ENCODE measurements at regions not wholly inside any gene's neighbourhood (a gene's known extent, or its start where the extent isn't known, plus 50 kb on each side); places are given as distances from the start of the nearest gene placed in this dataset.
"Not testable (repeated sequence)": the region's sequence is repeated elsewhere in the genome, so short reads cannot be mapped to it uniquely, and the experiment has no call there.

DNA sequence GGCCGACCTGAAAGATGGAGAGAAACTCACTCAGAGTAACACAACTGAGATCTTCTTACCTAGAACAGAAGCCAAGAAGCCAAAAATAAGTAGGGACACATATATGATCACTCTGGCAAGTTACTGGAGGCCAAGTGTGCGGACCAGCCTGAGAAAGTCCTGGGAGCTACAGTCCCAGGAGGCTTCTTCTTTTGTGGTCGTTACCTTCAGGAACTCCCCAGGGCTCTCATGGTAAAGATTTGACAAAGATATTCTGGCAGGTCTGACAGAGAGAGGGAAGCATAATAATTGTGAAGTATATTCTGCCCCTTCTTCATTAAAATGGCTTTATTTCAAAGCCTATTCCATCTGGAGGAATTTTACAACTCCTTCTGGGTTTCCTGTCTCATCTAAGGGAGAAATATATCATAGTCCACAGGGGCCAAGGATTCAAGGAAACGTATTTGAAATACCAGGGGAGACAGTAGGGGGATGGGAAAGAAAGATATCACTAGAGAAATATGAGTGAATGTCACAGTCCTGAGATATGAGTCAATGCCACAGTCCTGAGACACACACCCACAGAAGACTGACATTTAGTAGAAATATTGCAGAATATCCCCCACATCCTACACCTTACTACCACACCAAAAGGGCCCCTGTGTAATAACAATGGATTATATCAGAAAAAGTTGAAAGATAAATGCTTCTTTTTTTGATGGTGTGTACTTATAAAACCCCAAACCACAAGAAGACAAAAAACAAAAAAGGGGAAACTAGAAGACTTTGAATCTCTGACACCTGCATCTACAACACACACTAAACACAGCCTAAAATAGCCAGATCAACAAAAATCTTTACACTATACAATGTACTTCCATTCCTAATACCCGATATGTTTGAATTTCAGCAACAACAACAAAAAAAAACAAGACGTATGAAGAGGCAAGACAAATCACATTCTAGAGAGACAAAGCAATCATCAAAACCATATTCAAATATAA, 594.2 kb upstream of the NRG3 start:
- DNase-seq, result no peak

DNA sequence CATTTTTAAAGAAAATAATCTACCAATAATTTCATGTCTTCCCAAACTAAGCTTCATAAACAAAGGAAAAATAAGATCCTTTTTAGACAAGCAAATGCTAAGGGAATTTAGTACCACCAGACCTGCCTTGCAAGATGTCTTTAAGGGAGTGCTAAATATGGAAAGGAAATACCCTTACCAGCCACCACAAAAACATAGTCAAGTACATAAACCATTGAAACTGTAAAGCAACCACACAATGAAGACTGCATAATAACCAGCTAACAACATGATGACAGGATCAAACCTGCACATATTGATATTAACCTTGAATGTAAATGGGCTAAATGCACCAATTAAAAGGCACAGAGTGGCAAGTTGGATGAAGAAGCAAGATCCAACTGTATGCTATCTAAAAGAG, 586.5 kb upstream of the NRG3 start:
- DNase-seq, result no peak

DNA sequence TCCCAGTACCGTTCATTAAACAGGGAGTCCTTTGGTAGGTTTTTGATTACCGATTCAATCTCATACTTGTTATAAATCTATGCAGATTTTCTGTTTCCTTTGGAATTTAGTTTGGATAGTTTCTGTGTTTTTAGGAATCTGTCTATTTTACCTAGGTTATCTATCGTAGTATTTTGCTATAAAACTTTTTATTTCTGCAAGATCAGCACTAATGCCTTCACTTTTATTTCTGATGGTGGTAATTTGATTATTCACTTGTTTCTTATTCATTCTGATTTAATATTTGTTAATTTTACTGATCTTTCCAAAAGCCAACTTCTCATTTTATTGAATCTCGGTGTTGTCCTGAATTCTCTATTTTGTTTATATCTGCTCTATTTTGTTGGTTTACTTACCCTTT, 577.7 kb upstream of the NRG3 start:
- no peak for DNase-seq

DNA sequence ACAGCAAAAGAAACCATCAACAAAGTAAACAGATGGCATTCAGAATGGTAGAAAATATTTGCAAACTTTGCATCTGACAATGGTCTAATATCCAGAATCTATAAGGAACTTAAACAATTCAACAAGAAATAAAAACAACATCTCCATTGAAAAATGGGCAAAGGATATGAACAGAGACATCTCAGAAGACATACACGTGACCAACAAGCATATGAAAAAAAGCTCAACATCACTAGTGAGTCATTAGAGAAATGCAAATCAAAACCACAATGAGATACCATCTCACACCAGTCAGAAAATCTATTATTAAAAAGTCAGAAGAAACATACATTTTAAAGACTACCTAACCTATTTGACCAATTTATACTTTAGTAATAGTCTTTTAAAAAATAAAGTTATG, 571.3 kb upstream of the NRG3 start:
- no peak for DNase-seq

DNA sequence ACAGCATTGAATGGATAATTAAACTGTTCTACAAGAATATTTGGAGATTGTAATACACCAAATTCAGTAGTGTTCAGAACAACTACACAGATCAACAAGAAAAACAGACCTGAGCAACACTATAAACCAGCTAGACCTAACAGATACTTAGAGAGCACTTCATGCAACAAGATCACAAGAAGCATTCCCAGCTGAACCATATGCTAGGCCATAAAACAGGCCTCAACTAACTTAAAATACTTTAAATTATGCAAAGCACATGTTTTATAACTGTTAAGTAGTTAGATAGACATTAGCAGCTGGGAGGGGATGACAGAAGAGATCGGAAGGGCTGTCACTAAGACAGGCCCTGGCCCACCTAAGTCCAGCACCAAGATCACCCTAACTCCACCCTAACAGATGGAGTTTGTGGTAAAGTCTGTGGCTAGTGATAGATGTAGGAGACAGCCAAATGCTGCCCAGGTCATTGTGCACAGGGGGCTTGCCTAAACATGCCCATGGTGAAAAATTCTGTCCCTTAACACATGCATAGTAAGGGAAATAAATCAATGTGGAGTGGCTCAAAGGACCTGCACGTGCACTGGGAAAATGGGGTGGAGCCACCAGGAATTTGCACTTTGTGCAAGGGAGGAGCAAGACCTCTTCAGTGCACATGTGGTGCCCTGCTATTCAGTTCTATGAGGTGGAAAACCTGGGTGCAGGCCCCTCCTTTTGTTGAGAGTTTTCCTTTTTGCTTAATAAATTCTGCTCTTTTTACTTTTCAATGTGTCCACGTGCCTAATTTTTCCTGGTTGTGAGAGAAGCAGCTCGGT, 567.8 kb upstream of the NRG3 start:
- peak; percentile 84 for DNase-seq

DNA sequence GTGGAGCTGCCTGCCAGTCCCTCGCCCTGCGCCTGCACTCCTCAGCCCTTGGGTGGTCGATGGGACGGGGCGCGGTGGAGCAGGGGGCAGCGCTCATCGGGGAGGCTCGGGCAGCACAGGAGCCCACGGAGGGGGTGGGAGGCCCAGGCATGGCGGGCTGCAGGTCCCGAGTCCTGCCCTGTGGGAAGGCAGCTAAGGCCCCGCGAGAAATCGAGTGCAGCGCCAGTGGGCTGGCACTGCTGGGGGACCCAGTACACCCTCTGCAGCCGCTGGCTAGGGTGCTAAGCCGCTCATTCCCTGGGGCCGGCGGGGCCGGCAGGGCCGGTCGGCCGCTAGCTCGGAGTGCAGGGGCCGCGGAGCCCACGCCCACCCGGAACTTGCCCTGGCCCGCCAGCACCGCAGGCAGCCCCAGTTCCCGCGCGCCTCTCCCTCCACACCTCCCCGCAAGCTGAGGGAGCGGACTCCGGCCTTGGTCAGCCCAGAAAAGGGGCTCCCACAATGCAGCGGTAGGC, 565.9 kb upstream of the NRG3 start:
- DNase-seq, result no peak

DNA sequence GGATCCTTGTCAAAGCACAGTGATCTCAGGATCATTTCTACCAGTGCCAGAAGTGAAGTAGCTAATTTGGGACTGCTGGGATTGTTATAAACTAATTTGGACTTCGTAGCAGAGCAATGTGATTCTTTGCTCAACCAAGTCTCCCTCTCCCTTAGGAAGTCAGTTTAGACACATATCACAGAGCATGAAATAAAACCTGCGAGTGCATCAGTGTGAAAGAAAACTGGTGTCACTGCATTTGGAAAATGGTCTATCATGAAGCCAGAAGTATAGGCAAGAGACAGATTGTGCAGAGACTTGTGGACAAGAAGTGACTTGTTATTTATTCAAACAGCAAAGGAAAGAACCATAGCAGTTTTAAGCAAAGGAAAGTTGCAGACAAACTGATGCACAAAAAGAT, 560.5 kb upstream of the NRG3 start:
- no peak for DNase-seq

DNA sequence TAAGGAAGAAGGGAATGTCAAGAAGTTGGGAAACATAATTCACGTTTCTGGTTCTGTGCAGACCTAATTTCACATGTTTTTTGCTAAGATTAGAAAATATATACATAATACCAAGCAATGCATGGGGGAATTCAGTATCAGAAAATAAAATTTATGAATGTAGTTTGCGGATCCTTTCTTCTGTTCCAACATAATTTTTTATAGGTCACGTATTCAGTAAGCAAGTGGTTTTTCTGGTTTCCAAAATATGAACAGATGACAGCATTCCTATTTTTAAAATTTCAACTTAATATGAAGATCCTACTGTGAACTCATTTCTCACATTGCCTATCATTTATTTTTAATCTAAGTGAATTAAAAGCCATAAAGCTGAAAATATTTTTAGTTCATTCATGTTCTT, 560.0 kb upstream of the NRG3 start:
- DNase-seq, result no peak

DNA sequence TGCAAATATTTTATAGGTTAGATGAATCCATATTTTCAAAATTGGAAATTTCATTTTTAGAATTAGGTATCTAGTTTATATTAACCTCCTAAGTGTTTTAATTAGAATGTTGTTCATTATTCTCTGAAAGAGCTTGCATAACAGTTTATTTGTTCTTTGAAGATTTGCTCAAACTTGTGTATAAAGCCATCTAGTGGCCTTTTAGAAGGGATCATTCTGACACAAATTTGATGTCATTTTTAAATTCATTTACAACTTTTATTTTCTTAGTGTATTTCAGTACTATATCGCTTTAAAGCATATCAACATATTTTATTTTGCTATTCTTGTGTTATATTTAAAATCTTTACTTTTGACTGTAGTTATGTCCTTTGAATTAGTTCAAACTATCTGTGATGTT, 527.0 kb upstream of the NRG3 start:
- DNase-seq, result no peak

DNA sequence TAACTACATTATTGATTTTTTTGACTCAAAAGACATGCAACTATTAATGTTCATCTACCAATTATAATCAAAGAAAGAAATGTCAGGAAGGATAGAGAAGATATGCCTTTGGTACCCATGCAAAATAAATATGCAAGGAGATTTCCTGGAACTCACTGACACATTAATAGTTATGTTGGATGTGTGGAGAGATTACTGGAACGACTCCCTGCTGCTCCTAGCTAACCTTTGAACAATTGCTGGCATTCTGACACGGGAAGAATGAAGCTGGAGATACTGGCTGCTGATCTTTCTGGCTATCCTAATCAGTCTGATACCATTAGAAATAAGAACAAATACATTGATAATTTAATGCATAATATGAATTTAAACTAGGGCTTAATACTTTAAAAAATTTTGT, 507.9 kb upstream of the NRG3 start:
- DNase-seq, result no peak

DNA sequence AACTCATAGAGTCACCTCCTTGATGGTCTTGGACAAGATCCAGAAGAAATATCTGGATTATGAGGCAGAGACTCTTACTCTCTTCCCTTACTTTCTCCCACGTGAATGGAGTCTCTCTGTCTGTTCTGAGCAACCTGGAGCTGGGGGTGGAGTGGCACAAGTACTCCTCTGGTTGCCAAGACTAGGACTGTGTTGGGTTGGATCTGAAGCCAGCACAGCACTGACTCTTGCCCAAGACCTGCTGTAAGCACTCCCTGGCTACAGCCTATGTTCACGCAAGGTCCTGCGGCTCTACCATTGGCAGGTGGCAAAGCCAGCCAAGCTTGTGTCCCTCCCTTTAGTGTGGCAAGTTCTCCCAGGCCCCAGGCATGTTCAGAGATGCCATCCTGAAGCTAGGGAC, 488.2 kb upstream of the NRG3 start:
- no peak for DNase-seq

DNA sequence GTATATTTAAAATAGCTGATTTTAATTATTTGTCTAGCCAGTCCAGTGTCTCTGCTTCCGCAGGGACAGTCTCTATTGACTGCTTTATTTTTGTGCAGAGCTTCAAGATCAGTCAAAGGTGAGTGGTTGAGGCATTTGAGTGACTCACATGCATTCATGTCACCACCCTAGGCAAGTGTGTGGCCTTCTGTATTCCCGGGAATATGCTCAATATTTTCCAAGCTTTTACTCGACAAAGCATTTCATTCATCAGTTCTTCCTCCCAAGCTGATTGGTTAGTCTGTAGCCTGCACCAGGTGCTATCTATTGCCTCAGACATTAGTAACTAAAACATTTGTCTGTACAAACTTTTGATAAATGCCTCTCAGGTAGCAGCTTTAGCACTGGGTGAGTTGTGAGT, 471.5 kb upstream of the NRG3 start:
- DNase-seq, result no peak

DNA sequence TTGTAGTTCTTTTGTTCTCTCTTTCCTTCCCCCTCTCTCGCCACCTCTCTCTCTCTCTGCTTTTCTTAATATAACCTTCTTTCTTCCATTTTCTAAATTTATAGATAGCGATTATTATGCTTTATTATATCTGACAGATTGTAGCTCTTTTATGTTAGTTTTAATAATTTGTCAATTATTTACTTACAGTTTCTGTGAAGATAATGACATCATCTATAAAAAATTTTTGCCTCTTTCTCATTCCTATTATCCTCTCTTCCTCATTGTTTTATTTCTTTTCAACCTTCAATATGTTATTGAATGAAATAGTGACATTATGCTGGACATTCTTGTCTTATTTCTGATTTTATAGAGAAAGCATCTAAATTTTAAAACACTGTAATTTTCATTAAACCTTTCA, 469.6 kb upstream of the NRG3 start:
- no peak for DNase-seq

DNA sequence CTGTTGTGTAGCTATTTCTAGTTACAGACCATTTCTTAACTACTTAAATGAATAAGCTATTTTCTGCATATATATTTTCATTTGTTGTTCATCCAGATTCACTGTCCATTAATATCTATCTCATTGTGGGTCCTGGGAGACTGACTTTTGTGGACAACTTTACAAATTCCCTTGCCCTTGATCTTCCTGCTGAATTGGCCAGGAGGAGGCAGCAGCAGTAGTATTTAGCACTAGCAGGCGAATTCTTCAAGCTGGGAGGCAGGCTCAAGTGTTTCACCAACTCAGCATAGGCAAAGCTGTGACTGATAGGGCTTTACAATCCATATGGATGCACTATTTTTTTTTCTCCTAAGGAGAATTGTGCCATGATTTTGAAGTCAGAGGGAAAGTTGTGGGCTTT, 461.0 kb upstream of the NRG3 start:
- peak; percentile 0 for DNase-seq

DNA sequence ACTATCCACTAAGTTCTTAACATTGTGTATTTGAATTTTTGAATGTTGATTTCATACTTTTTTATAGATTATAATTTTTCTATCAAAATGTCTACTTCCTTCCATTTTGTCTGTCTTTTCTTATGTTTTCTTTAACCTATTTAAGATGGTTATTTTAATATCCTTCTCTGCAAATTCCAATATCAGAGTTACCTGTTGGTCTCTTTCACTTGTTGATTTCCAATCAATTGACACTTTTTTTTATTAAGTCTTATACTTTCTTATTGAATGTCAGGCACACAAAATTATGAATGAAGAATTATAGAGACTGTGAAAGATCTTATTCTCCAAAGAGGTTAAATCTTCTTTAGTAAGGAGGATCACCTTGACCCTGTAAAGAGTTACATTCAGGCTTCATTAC, 448.3 kb upstream of the NRG3 start:
- no peak for DNase-seq

DNA sequence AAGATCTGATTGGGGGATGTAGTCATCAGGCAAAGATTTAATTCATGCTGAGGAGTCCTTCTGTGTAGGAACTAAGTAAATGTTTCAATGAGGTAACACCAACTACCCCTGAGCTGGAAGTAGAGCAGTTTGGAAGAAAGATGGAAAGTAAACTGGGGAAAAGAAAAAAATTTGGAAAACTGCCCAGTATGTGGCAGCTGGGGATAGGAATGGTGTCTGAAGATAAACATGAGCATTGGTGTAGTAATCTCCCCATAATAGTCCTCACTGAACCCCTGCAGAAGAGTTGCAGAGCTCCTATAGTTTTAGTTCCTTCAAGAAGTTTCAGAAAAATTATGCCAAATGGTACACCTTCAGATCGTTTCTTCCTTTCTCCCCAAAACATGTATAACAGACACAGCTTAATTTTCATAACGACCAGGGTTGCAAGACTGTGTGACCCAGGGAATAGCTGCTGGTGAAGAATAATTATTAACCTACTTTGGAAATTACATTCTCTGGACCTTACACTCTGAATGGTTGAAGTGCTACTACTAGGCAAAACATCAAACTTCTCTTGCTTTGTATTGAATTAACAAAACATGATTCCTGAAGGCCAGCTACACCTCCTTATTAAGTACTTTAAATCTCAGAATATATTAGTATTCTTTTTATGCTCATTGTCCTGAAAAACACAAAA, 446.4 kb upstream of the NRG3 start:
- no peak for DNase-seq

DNA sequence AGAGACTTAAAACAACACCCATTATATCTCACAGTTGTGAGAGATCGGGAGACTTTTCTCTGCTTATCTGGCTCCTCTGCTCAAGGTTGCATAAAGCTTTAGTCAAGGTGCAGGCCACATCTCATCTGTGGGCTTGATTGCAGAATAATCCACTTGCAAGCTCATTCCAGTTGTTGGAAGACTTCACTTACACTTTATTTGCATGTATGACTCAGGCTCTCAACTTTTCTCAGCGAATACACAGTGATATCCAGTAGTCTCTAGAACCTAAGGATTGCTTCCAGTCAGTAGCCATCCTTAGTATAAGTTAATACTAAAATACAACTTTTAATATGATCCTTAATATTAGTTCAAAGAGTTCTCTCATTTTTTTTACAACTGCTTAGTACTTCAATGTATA, 435.5 kb upstream of the NRG3 start:
- DNase-seq, result no peak

DNA sequence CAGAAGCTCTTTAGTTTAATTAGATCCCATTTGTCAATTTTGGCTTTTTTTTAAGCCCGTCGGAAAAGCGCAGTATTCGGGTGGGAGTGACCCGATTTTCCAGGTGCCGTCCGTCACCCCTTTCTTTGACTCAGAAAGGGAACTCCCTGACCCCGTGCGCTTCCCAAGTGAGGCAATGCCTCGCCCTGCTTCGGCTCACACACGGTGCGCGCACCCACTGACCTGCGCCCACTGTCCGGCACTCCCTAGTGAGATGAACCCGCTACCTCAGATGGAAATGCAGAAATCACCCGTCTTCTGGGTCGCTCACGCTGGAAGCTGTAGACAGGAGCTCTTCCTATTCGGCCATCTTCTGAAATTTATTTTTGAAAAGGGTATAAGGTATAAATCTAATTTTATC, 433.4 kb upstream of the NRG3 start:
- not testable (repeated sequence) for DNase-seq

DNA sequence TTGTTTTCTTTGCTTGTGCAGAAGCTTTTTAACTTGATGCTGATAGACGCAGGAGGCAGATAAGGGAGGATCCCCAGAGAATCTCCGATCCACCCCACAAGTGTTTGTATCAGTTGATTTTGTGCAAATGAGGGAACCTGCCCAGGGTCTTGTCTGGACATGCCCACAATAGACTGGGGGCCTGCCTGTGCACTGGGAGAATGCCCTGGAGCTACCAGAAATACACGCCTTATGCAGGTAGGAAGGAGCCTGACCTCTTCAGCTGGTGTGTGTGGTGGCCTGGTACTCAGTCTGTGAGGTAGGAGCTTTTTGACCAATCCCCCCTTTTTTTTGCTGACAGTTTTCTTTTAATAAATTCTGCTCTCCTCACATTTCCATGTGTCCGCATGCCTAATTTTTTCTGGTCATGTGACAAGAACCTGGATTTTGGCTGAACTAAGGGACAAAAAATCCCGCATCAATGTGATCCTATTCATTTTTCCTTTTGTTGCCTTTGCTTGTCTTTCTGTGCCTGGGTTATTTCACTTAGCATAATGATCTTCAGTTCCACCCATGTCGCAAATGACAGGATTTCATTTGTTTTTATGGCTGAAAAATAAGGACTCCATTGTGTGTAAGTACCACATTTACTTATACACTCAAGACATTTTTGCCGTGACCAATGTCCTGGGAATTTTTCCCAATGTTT, 430.6 kb upstream of the NRG3 start:
- DNase-seq, result no peak

DNA sequence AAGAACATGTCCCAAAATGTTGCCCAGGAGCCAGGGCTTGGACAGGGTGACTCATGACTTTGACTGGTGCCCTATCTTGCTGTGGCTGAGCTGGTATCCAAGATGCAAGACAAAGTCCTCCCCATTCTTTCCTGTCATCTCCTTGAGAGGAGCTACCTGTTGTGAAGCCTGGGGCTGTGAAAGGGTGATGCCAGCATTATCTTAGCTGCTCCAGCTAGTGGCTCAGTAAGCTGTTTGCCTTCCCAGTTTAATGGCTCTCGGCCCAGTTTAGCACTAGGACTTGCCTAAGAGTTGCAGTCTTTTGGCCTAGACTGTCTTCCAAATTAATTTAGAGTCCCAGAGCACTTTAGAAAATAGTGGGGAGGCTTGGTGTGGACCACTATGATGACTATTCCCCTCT, 424.3 kb upstream of the NRG3 start:
- DNase-seq, result no peak

DNA sequence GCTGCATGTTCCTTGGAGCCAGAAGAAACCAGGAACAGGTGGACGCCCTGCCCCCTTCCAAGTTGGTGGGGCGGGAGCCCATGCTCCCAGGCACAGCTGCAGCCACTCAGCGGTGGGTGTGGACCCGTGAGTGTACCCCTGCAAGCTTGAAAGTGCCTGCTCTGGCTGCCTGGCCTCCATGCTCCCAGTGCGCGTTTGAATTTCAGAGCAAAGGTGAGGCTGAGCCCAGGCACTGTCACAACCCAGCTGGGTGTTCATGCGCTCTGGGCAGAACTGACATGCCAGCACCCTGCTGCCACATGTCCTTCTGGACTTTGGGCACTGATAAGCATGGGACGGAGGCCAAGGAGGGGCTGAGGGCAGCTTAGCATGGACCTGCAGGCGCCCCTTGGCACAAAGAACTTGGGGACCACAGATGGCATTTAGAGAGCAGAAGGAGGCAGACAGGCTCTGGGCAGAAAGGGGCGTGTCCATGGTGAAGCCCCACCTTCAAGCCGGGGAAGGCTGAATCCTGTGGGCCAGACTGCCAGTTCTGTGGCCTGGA, 402.0 kb upstream of the NRG3 start:
- DNase-seq, result peak; percentile 55

DNA sequence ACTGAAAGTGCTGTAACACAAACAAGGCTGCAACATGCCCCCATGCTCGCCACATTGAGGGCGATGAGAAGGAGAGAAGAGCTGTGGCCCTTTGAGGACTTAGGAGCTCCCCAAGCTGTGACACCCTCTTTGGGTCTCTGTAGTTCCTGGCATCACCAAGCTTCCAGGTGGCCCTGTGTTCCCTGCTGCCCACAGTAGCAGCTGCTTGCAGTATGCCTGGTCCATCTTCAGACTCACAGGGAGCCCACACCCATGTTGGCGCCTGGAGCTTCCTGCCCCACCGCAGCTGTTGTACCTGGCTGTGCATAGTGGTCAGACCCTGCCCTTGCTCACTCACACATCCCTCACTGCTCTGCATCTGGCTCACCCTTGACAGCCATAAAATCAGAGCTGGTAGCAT, 401.2 kb upstream of the NRG3 start:
- DNase-seq, result no peak

All from NCI-H524 treated with DMSO at 0.1 percent for 48 hours (cell line).